Fibroblast of lung (primary cell): ENCODE measurements at regions not wholly inside any gene's neighbourhood (a gene's known extent, or its start where the extent isn't known, plus 50 kb on each side); places are given as distances from the start of the nearest gene placed in this dataset.
"Not testable (repeated sequence)": the region's sequence is repeated elsewhere in the genome, so short reads cannot be mapped to it uniquely, and the experiment has no call there.

Experiments
- EZH2 ChIP-seq: IDR thresholded peaks from 2 replicates; pipeline ENCODE4 v1.5.1; 2012; ENCODE audit warnings: low read length, control low read depth, mild to moderate bottlenecking; ENCODE audit errors: missing control alignments
- TF ChIP-seq, protein P1 (sequence below), 2 donors: IDR thresholded peaks in 1 of 2; conservative IDR thresholded peaks in 1 of 2; 1 replicate in 1 of 2; 2 replicates in 1 of 2; pipeline ENCODE4 v1.5.1; 2011 to 2012; ENCODE audit warnings: low read length in 2 of 2, control low read depth in 1 of 2, inconsistent platforms in 1 of 2, low read depth in 1 of 2, mild to moderate bottlenecking in 1 of 2

DNA sequence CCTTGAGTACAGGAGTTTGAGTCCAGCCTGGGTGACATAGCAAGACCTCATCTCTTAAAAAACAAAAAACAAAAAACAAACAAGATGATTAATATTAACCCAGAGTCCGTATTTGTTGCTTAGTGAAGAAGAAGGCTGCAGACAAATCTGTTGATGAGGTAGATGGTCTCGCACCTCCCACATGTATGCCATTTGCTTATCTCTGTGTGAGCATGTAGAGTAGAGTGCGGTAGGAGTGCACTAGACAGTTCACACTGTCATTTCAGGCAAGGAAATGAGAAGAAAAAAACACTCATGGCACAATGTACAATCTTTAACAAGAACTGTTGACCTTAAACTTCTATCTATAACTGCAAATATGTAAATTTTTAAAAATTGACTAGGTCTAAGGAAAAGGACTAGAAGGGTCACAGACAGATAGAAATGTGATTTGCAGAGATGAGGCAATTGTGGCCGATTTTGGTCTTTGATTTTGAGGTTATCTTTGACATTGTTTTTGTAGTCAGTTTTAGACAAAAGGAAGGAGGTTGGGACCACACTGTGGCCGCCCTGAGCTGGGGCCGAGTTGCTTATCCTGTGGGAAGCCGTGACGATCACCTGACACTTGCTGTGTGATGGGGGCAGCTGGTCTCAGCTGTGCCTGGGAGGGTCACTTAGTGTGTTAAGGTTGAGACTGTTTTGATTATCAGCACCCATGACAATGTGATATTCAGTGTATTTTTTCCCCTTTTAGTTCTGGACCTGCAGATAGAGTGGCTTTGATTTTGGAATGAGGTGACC lies 127.2 kb downstream of the LAT start:
- TF ChIP-seq, protein P1, sequence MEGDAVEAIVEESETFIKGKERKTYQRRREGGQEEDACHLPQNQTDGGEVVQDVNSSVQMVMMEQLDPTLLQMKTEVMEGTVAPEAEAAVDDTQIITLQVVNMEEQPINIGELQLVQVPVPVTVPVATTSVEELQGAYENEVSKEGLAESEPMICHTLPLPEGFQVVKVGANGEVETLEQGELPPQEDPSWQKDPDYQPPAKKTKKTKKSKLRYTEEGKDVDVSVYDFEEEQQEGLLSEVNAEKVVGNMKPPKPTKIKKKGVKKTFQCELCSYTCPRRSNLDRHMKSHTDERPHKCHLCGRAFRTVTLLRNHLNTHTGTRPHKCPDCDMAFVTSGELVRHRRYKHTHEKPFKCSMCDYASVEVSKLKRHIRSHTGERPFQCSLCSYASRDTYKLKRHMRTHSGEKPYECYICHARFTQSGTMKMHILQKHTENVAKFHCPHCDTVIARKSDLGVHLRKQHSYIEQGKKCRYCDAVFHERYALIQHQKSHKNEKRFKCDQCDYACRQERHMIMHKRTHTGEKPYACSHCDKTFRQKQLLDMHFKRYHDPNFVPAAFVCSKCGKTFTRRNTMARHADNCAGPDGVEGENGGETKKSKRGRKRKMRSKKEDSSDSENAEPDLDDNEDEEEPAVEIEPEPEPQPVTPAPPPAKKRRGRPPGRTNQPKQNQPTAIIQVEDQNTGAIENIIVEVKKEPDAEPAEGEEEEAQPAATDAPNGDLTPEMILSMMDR (conservative IDR thresholded peaks at IDR 0.05 in 1 of 2, IDR thresholded peaks at IDR 0.05 in 1 of 2; ENCODE audit: low read depth in 1 of 2, low read length in 2 of 2) = not testable (repeated sequence)
- not testable (repeated sequence) for TF ChIP-seq EZH2
